ENCODE measurements at regions not wholly inside any gene's neighbourhood (a gene's known extent, or its start where the extent isn't known, plus 50 kb on each side); places are given as distances from the start of the nearest gene placed in this dataset.
"Not testable (repeated sequence)": the region's sequence is repeated elsewhere in the genome, so short reads cannot be mapped to it uniquely, and the experiment has no call there.

GRCh38 chr5:36739751-36740221 is 133.4 kb downstream of the SLC1A3 start:
- peak; percentile 98 for TF ChIP-seq CTCF (IDR thresholded peaks at IDR 0.05; ENCODE audit: low read depth, low read length, missing control alignments)
- no peak for DNase-seq (ENCODE audit: low read depth)
- no peak overlapping the region for H3K4me3 ChIP-seq (ENCODE audit: low read depth, low read length)

- H3K4me3 ChIP-seq (ENCODE audit: low read depth, low read length), result no peak overlapping the region
- TF ChIP-seq CTCF (IDR thresholded peaks at IDR 0.05; ENCODE audit: low read depth, low read length, missing control alignments), result no peak
- no peak for DNase-seq (ENCODE audit: low read depth)
Observed at GRCh38 chr5:36740259-36740898, 134.0 kb downstream of the SLC1A3 start.

DNA sequence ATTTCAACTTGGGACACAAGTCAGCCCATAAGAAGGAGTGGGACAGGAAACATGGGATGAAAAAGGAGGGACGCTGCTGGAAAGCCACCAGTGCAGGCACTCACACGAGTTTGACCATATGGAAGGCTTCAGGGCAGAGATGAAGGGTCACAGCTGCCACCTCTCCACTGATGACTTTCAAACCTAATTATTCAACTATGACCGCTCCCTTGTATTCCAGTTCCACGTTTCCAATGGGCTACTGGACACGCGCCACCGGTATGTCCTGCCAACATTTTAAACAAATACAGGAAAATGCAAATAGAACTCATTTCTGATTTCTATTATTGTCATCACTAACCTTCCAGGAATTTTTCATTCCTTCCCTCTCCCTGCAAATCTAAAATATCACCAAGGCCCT is 134.7 kb downstream of the SLC1A3 start:
- no peak for DNase-seq (ENCODE audit: low read depth)
- TF ChIP-seq CTCF (IDR thresholded peaks at IDR 0.05; ENCODE audit: low read depth, low read length, missing control alignments), result no peak
- H3K4me3 ChIP-seq (ENCODE audit: low read depth, low read length), result no peak overlapping the region

DNA sequence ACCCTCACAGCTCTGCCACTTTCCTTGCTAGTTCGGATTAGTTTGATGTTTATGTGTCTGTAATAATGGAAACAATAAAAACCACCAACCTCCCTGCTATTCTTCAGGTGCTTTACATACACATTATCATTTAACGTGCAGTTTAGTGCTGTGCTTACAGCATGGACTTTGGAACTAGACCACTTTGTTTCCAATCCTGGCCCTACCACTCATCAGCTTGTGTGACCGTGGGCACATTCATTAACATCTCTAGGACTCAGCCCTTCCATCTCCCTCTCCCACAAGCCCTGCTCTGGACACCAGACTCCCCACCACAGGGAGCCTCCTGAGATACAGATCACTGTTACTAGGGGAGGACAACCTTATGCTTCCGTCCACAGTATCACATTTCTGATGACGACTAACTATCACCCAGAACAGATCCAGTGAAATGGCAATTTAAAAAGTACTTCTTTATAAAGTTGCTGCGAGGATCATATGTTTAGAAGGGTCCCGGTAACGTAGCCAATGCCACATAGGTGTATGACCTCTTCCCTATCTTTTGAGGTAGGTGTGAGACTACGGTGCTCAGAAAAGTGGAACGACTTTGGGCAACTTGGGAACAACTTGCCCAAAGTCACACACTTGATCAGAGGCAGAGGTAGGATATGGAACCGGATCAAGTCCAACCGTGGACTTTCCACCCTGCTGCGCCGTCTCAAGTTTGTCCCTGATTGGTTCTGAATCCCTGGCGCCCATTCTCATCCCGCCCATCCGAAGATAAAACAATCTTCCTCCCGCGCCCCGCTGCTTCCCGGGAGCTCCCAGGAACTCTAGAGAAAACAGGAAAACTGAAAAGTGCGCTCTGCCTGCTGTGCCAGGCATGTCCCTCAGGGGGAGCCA is 132.4 kb upstream of the NIPBL start:
- peak; percentile 65 for TF ChIP-seq CTCF (IDR thresholded peaks at IDR 0.05; ENCODE audit: low read depth, low read length, missing control alignments)
- peak overlapping the region; percentile 74 for H3K4me3 ChIP-seq (ENCODE audit: low read depth, low read length)
- no peak for DNase-seq (ENCODE audit: low read depth)

DNA sequence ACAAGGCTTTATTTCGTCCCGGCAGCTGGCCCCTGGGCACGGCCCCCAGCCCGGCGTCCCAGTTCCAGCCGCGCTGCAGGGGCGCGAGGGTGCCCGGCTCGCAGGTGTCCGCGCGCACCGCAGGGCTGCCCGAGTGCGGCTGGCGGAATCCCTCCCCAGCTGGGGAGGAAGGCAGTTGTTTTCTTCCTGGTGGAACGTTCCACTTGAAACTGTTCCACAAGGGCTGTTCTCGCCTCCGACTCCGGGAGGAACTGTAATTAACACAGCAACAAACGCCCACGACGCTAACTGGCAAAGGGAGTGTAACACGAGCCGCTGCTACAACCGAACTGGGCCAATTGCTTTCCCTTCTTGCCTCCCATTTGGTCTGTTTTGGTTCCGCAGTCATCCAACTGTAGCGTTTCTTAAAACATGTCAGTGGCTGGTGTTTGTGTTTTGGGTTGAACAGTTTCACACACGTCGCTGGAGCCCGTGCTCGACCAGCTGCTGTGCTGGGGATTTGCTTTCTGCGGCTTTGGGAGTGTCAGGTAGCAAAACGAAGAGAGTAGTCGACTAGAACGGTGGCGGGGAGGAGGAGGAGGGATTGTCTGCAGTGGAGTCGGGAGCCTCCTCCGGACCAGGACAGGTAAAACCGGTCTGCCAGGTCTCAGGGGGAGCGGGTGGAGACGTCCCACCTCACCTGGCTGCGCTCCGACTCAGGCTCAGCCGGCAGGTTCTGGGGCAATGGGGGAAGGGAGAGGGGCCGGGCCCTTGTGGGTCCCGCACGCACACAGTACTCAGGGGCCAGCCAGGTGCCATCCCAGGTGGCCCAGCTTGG is 131.6 kb upstream of the NIPBL start:
- peak overlapping the region; percentile 74 for H3K4me3 ChIP-seq (ENCODE audit: low read depth, low read length)
- no peak for DNase-seq (ENCODE audit: low read depth)
- TF ChIP-seq CTCF (IDR thresholded peaks at IDR 0.05; ENCODE audit: low read depth, low read length, missing control alignments), result no peak

DNA sequence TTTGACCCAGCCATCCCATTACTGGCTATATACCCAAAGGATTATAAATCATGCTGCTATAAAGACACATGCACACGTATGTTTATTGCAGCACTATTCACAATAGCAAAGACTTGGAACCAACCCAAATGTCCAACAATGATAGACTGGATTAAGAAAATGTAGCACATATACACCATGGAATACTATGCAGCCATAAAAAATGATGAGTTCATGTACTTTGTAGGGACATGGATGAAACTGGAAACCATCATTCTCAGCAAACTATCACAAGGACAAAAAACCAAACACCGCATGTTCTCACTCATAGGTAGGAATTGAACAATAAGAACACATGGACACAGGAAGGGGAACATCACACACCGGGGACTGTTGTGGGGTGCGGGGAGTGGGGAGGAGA is 128.8 kb upstream of the NIPBL start:
- not testable (repeated sequence) for DNase-seq (ENCODE audit: low read depth); H3K4me3 ChIP-seq (ENCODE audit: low read depth, low read length)

- no peak overlapping the region for H3K4me3 ChIP-seq (ENCODE audit: low read depth, low read length)
- TF ChIP-seq CTCF (IDR thresholded peaks at IDR 0.05; ENCODE audit: low read depth, low read length, missing control alignments), result peak; percentile 4
- DNase-seq (ENCODE audit: low read depth), result no peak
Observed at GRCh38 chr5:36751886-36752285, 124.7 kb upstream of the NIPBL start.
